ENCODE measurements at regions not wholly inside any gene's neighbourhood (a gene's known extent, or its start where the extent isn't known, plus 50 kb on each side); places are given as distances from the start of the nearest gene placed in this dataset.

GRCh38 chr15:79193549-79193948, 89.0 kb upstream of the ANKRD34C start:
- no peak for TF ChIP-seq CREB5 (CRISPR knock-in tag; IDR thresholded peaks at IDR 0.05; ENCODE audit: low read depth)
- TF ChIP-seq ZC3H10 (CRISPR knock-in tag; IDR thresholded peaks at IDR 0.05), result no peak
- TF ChIP-seq TSHZ2 (CRISPR knock-in tag; IDR thresholded peaks at IDR 0.05), result no peak
- no peak for TF ChIP-seq POU6F1 (CRISPR knock-in tag; IDR thresholded peaks at IDR 0.05; ENCODE audit: borderline replicate concordance, low read depth)
- TF ChIP-seq ZNF565 (CRISPR knock-in tag; conservative IDR thresholded peaks at IDR 0.05; ENCODE audit: low read depth), result no peak
- TF ChIP-seq TOX (CRISPR knock-in tag; IDR thresholded peaks at IDR 0.05; ENCODE audit: borderline replicate concordance), result no peak
- TF ChIP-seq ZFP3 (CRISPR knock-in tag; IDR thresholded peaks at IDR 0.05), result no peak
- TF ChIP-seq RARB (CRISPR knock-in tag; IDR thresholded peaks at IDR 0.05), result no peak
- TF ChIP-seq SNAI2 (CRISPR knock-in tag; IDR thresholded peaks at IDR 0.05), result no peak
- no peak for TF ChIP-seq ARNTL (CRISPR knock-in tag; IDR thresholded peaks at IDR 0.05; ENCODE audit: borderline replicate concordance, low read depth)
- no peak for TF ChIP-seq CSDC2 (CRISPR knock-in tag; IDR thresholded peaks at IDR 0.05)
- no peak for TF ChIP-seq BACH2 (CRISPR knock-in tag; IDR thresholded peaks at IDR 0.05; ENCODE audit: borderline replicate concordance)
- no peak for TF ChIP-seq PATZ1 (CRISPR knock-in tag; IDR thresholded peaks at IDR 0.05; ENCODE audit: borderline replicate concordance)
- TF ChIP-seq ESRRG (CRISPR knock-in tag; IDR thresholded peaks at IDR 0.05), result no peak
